ENCODE measurements at regions not wholly inside any gene's neighbourhood (a gene's known extent, or its start where the extent isn't known, plus 50 kb on each side); places are given as distances from the start of the nearest gene placed in this dataset.
"Not testable (repeated sequence)": the region's sequence is repeated elsewhere in the genome, so short reads cannot be mapped to it uniquely, and the experiment has no call there.

DNA sequence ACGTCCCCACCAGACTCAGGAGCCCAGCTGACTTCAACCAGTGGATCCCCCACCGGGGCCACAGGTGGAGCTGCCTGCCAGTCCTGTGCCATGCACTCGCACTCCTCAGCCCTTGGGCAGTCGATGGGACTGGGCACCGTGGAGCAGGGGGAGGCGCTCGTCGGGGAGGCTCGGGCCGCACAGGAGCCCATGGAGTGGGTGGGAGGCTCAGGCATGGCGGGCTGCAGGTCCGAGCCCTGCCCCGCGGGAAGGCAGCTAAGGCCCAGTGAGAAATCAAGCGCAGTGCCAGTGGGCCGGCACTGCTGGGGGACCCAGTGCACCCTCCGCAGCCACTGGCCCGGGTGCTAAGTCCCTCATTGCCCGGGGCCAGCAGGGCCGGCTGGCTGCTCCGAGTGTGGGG lies 52.3 kb upstream of the LRRC30 start:
- H3K27me3 Mint-ChIP-seq; H3K36me3 Mint-ChIP-seq; H3K4me3 Mint-ChIP-seq; H3K9me3 Mint-ChIP-seq (ENCODE audit: low read depth); CTCF ChIA-PET; ATAC-seq; DNase-seq; H3K27ac Mint-ChIP-seq; H3K4me1 Mint-ChIP-seq: not testable (repeated sequence)

DNA sequence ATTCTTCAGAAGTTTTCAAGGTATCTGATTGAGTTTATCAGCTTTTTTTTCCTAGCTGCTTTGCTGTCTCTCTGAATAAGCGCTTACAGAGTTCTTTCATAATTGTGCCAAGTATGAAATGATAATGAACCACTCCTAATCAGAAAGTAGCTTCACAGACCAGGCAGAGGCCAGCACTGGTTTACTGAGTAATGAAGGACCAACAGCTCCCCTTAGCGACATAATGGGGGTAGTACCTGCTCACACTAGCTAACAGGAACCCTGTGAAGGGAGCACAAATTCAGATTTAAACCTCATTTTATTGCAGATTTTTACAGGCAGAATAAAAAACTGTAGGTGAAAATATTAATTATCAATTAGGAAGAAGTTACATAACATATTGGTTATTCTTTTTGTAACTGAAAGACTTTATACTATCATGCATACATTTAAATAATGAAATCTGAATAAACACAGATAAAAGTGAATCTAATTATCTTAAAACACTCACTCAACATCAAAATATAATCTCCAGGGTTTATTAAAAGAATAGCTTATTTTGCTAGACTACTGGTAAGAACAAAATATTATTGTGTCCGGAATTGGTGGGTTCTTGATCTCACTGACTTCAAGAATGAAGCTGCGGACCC lies 53.7 kb upstream of the LRRC30 start:
- Mint-ChIP-seq H3K36me3 (no peaks in the 10 kb centered on the region), H3K27ac (no peak overlapping the region), H3K4me1 (no peaks in the 10 kb centered on the region), H3K4me3 (no peak overlapping the region), H3K9me3 (ENCODE audit: low read depth) (peaks cover 3% of the 10 kb centered on the region), H3K27me3 (no peaks in the 10 kb centered on the region)
- DNase-seq (no peak), ATAC-seq (no peak)
- CTCF ChIA-PET = no interaction called here

DNA sequence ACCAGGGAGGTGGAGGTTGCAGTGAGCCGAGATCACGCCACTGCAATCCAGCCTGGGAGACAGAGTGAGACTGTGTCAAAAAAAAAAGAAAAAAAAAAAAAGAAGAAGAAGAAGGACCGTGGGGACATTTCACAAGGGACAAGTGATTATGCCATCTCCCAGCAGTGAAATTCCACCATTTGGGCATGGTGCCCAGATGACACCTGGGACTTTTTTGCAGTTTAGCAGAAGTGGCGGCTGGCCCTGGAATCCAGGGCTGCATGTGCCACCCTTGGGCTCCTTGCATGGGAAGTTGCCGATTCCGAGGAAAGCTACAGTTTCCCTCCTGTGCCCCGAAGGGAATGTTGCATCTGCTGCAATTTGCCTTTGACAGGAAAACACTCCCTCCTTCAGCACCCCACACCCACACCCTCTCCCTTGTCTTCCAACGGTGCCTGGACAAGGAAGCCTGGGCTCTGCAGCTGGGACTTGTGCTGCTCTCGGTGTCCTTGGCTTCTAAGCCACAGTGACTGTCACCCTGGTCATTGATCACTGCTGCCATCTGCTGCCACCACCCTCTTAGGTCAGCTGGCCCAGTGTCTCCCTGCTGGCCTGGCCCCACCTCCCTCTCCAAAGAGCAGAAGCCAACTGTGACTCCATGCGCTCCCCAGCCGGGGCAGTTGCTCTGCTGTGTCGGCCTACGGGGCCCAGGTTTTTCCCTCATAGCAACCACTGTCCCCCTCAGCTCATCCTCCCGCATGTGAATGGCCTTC lies 56.4 kb upstream of the LRRC30 start:
- no peaks in the 10 kb centered on the region for H3K9me3 Mint-ChIP-seq (ENCODE audit: low read depth)
- CTCF ChIA-PET = no interaction called here
- no peak for DNase-seq
- H3K27ac Mint-ChIP-seq = no peak overlapping the region
- H3K27me3 Mint-ChIP-seq = no peaks in the 10 kb centered on the region
- H3K4me1 Mint-ChIP-seq = no peaks in the 10 kb centered on the region
- no peaks in the 10 kb centered on the region for H3K36me3 Mint-ChIP-seq
- H3K4me3 Mint-ChIP-seq = no peak overlapping the region
- ATAC-seq = no peak

DNA sequence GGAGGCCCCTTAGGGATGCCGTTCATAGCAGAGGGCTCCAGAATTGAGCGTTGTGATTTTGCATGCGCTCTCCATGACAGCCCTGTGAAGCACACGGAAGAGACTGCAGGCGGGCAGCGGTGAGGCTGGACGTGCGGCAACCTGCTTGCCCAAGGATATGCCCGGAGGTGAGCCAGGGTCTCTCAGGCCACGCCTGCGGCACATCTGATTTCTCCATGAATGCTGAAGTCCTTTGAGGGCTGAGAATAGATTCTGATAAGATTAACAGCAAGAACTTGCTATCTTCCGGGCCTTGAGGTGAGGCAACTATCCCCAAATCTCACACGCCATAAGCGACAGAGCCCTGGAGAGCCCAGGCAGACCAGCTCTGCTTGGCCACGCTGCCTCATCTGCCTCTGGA lies 55.6 kb upstream of the LAMA1 start:
- DNase-seq = no peak
- Mint-ChIP-seq H3K4me1 (no peaks in the 10 kb centered on the region), H3K27me3 (no peaks in the 10 kb centered on the region), H3K27ac (no peak overlapping the region), H3K36me3 (no peaks in the 10 kb centered on the region), H3K9me3 (ENCODE audit: low read depth) (no peaks in the 10 kb centered on the region), H3K4me3 (no peak overlapping the region)
- CTCF ChIA-PET = no interaction called here
- no peak for ATAC-seq

DNA sequence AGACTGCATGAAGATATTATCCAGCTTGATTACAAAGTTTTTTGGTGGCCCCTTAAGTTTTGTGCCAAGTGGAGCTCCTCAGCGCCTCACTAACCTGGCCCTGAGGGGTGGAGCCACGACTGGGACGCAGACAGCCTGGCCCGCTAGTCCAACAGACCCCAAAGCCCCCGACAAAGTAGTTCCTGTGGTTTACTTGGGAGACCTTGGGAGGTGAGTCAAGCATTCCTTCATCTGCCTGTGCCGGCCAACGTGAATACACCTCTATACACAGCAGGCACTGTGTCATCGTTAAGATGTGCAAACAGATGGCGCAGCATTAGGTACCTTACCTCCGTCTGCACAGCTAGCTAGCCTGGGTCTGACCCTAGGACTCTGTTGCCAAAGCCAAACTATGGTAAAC lies 55.0 kb upstream of the LAMA1 start:
- Mint-ChIP-seq H3K9me3 (ENCODE audit: low read depth) (no peaks in the 10 kb centered on the region), H3K4me1 (no peaks in the 10 kb centered on the region), H3K27ac (no peak overlapping the region), H3K27me3 (no peaks in the 10 kb centered on the region), H3K36me3 (no peaks in the 10 kb centered on the region), H3K4me3 (no peak overlapping the region)
- ATAC-seq (no peak), DNase-seq (no peak)
- CTCF ChIA-PET = interaction anchor here (0.7 kb wide), 1 partner anchor 17 kb away, joined by 3 read pairs; no protein-coding TSS in a partner anchor

DNA sequence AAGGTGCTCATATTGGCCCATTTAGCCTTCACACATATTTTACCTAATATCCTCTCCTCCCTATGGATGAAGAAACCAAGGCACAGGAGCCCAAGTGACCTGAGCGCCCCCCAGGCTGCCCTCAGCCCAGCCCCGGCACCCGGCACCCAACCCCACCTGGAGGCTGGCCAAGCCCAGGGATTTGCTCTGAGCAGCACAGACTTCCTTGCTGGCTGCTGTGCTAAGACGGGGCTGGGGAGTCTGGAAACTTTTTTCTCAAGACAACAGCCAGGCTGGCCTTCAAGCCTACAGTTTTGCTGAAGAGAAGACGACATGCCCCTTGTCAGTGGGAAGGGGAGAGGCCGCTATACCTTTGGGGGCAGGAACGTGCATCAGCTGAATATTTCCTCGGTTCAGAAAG lies 52.7 kb upstream of the LAMA1 start:
- Mint-ChIP-seq H3K4me3 (no peak overlapping the region), H3K27me3 (no peaks in the 10 kb centered on the region), H3K4me1 (no peaks in the 10 kb centered on the region), H3K9me3 (ENCODE audit: low read depth) (peaks cover 2% of the 10 kb centered on the region), H3K36me3 (no peaks in the 10 kb centered on the region), H3K27ac (no peak overlapping the region)
- ATAC-seq (no peak), DNase-seq (no peak)
- CTCF ChIA-PET = no interaction called here

DNA sequence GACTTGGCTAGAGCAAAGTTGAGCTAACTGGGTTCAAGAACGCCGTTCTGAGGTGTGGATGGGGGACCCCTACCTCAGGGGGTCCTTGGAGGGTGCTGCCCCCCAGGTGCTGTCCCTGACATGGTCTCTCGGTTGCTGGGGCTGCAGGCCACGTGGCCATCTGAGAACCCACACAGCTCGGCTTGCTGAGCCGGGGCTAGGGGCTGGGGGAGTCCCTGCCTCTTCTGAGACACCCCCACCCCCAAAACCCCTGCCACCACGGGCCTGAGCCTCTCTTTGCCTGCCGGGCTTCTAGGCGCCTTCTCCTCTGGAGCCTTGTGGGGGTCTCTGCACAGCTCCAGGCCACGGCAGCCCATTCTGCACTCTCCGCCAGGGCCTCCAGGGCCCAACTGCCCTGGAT lies 52.0 kb upstream of the LAMA1 start:
- H3K4me1 Mint-ChIP-seq = no peaks in the 10 kb centered on the region
- H3K27ac Mint-ChIP-seq = no peak overlapping the region
- CTCF ChIA-PET = no interaction called here

DNA sequence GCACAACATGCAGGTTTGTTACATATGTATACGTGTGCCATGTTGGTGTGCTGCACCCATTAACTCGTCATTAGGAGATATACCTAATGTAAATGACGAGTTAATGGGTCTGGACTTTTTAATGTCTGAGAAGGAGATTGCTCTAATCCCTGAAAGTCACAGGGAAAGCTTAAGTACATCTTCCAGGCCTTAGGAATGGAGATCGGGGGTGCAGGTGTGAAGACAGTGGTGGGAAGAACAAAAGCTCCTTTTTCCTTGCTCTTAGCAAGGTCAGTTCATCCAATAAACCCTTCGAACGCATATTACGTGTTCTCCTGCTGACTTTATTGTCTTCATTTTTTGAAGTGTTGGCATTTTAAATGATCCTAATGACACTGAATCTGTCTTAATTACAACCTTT lies 50.8 kb upstream of the LAMA1 start:
- Mint-ChIP-seq H3K9me3 (ENCODE audit: low read depth) (peaks cover 4% of the 10 kb centered on the region), H3K4me1 (no peaks in the 10 kb centered on the region), H3K36me3 (no peaks in the 10 kb centered on the region), H3K27ac (no peak overlapping the region), H3K4me3 (no peak overlapping the region), H3K27me3 (no peaks in the 10 kb centered on the region)
- DNase-seq (no peak), ATAC-seq (no peak)
- CTCF ChIA-PET = no interaction called here

More for the DNA sequence above, 52.0 kb upstream of the LAMA1 start:
- Mint-ChIP-seq H3K4me3 (no peak overlapping the region), H3K36me3 (no peaks in the 10 kb centered on the region), H3K9me3 (ENCODE audit: low read depth) (peaks cover 4% of the 10 kb centered on the region), H3K27me3 (no peaks in the 10 kb centered on the region)
- no peak for DNase-seq
- no peak for ATAC-seq

All from activated CD8-positive, alpha-beta memory T cell treated with anti-CD3 and anti-CD28 coated beads, Interleukin-2, amount 10 ng/mL, durations not matched to agents 7 days and 5 days (primary cell).